ENCODE measurements at regions not wholly inside any gene's neighbourhood (a gene's known extent, or its start where the extent isn't known, plus 50 kb on each side); places are given as distances from the start of the nearest gene placed in this dataset.

DNA sequence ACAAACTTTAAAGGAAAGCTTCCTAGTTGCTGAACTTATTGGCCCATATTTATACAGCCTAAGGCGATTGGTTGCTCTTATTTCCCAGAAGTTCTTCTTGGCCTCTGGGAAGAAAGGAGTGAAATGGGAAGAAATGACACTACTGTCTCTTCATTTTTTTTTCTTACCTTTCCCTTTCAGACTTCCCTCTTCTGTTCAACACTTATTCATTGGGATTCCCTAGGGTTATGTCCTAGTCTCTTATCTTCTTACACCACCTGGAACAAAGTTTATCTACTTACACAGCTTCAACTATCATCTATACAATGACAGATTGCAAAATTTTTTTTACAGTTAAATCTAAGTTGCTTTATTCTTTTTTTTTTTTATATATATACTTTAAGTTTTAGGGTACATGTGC, 68.0 kb downstream of the SNX12 start:
- DNase-seq, result no peak

DNA sequence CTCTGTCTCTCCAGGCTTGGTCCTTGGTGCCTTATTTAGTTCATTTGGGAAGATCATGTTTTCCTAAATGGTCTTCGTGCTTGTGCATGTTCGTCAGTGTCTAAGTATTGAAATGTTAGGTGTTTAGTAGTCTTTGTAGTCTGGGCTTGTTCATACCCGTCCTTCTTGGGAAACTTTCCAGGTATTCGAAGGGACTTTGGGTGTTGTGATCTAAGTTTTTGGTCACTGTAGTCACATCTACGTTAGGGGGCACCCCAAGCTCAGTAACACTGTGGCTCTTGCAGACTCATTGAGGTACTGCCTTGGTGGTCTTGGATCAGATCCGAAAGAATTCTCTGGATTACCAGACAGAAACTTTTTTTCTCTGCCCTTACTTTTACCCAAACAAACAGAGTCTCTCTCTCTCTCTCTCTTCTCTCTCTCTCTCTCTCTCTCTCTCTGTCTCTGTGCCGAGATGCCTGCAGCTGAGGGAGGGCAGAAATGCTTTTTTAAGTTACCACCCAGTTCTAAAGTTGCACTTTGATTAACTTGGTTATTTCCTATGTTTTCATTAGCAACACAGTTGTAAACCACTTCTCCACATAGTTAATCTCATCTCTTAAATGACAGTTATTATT, 67.6 kb upstream of the SLC7A3 start:
- DNase-seq, result peak; percentile 1

DNA sequence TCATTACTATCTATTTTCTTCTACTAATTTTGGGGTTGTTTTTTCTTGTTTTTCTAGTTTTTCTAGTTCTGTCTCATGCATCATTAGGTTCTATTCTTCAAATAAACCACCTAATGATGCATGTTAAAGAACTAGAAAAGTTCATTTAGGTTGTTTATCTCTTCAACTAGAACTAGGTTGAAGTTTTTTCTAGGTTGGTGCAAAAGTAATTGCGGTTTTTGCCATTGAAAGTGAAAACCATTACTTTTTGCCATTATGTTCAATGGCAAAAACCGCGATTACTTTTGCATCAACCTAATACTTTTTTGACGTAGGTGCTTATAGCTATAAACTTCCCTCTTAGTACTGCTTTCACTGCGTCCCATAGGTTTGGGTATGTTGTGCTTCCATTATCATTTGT, 64.4 kb upstream of the SLC7A3 start:
- DNase-seq, result no peak

DNA sequence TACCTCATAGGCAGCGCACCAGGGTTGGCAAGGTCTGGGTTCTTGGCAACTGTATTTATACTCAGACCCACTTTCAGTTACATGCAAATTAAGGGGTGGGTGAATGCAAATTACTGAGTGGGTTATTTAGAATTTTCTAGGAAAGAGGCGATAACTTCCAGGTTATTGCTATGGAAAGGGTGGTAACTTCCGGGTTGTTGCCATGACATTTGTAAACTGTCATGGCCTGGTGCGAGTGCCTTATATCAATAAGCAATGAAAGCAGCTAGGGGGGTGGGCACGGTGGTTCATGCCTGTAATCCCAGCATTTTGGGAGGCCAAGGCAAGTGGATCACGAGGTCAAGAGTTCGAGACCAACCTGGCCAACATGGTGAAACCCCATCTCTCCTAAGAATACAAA, 57.5 kb upstream of the SLC7A3 start:
- no peak for DNase-seq

All from CD4-positive, alpha-beta T cell treated with Interleukin-4 for 4 hours (primary cell).